Breast epithelium (tissue), 3 donors: ENCODE measurements at regions not wholly inside any gene's neighbourhood (a gene's known extent, or its start where the extent isn't known, plus 50 kb on each side); places are given as distances from the start of the nearest gene placed in this dataset.

Experiments used
- CTCF ChIP-seq, 3 donors: fragments of 450-650 bp; IDR thresholded peaks; one replicate each; pipeline ENCODE4 v1.5.1; 2016 to 2017; ENCODE audit warnings: antibody characterized with exemption in 3 of 3, mild to moderate bottlenecking in 3 of 3, moderate library complexity in 3 of 3
- POLR2A ChIP-seq: fragments of 450-650 bp; IDR thresholded peaks from one replicate; pipeline ENCODE4 v1.6.1; 2016; ENCODE audit warnings: antibody characterized with exemption, mild to moderate bottlenecking, moderate library complexity
- POLR2AphosphoS5 ChIP-seq, 3 donors: sonication (generic); formaldehyde crosslinking; IDR thresholded peaks; one replicate each; pipeline ENCODE4 v1.6.1; 2017; ENCODE audit warnings: antibody characterized with exemption in 3 of 3

GRCh38 chr18:29853126-29853525, 1189.4 kb downstream of the DSC3 start:
- TF ChIP-seq POLR2A (no peak), CTCF (IDR thresholded peaks at IDR 0.05) (no peak), POLR2AphosphoS5 (IDR thresholded peaks at IDR 0.05) (no peak)
